IPS-15b (cell line): ENCODE measurements at regions not wholly inside any gene's neighbourhood (a gene's known extent, or its start where the extent isn't known, plus 50 kb on each side); places are given as distances from the start of the nearest gene placed in this dataset.

Experiments
- H3K27me3 ChIP-seq: one replicate; pipeline ENCODE4 v1.6.1; 2013; ENCODE audit warnings: low read length; ENCODE audit not compliant: control insufficient read depth, insufficient read depth
- H3K36me3 ChIP-seq: one replicate; pipeline ENCODE4 v1.6.1; 2013; ENCODE audit warnings: low read length; ENCODE audit not compliant: control insufficient read depth, insufficient read depth
- H3K4me1 ChIP-seq: one replicate; pipeline ENCODE4 v1.6.1; 2013; ENCODE audit warnings: mild to moderate bottlenecking, low read length; ENCODE audit not compliant: control insufficient read depth, insufficient read depth
- H3K4me3 ChIP-seq: one replicate; pipeline ENCODE4 v1.5.1; 2013; ENCODE audit warnings: low read depth, low read length
- H3K9ac ChIP-seq: one replicate; pipeline ENCODE4 v1.6.1; 2013; ENCODE audit warnings: low read depth, mild to moderate bottlenecking, low read length
- H3K9me3 ChIP-seq: one replicate; pipeline ENCODE4 v1.6.1; 2013; ENCODE audit warnings: mild to moderate bottlenecking, low read length; ENCODE audit not compliant: control insufficient read depth, insufficient read depth

GRCh38 chr3:25027650-25028049, 400.4 kb upstream of the RARB start:
- Histone ChIP-seq H3K9me3 (no peaks in the 10 kb centered on the region), H3K4me3 (no peak overlapping the region), H3K4me1 (no peaks in the 10 kb centered on the region), H3K27me3 (no peaks in the 10 kb centered on the region), H3K36me3 (no peaks in the 10 kb centered on the region), H3K9ac (no peak overlapping the region)

- Histone ChIP-seq H3K4me3 (no peak overlapping the region), H3K36me3 (no peaks in the 10 kb centered on the region), H3K27me3 (no peaks in the 10 kb centered on the region), H3K9ac (no peak overlapping the region), H3K4me1 (no peaks in the 10 kb centered on the region), H3K9me3 (no peaks in the 10 kb centered on the region)
Measured at GRCh38 chr3:25029820-25030219, 398.2 kb upstream of the RARB start.

- H3K36me3 ChIP-seq = no peaks in the 10 kb centered on the region
- no peaks in the 10 kb centered on the region for H3K9me3 ChIP-seq
- H3K4me3 ChIP-seq = no peak overlapping the region
- no peaks in the 10 kb centered on the region for H3K27me3 ChIP-seq
- no peaks in the 10 kb centered on the region for H3K4me1 ChIP-seq
- no peak overlapping the region for H3K9ac ChIP-seq
Measured at GRCh38 chr3:25032344-25032743, 395.7 kb upstream of the RARB start.

- Histone ChIP-seq H3K9ac (no peak overlapping the region), H3K4me3 (no peak overlapping the region), H3K9me3 (no peaks in the 10 kb centered on the region), H3K4me1 (no peaks in the 10 kb centered on the region), H3K27me3 (no peaks in the 10 kb centered on the region), H3K36me3 (no peaks in the 10 kb centered on the region)
Measured at GRCh38 chr3:25033407-25034029, 394.5 kb upstream of the RARB start.

DNA sequence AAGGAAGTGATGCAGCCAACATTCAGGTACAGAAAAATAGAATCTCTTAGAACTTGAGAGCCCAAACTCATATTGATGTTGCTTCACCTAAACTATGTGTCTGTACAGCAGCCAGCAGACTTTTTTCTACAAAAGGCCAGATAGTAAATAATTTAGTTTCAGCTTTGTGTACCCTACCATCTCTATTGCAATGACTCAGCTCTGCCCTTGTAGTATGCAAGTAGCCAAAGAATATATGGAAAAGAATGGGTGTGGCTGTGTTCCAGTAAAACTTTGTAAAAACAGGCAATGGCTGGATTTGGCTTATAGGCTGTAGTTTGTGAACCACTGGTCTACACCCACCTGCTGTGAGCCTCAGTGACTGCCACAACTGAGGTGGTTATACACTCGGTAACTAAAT, 392.5 kb upstream of the RARB start:
- no peaks in the 10 kb centered on the region for H3K36me3 ChIP-seq
- H3K27me3 ChIP-seq = no peaks in the 10 kb centered on the region
- H3K9ac ChIP-seq = no peak overlapping the region
- H3K9me3 ChIP-seq = no peaks in the 10 kb centered on the region
- H3K4me3 ChIP-seq = no peak overlapping the region
- H3K4me1 ChIP-seq = no peaks in the 10 kb centered on the region

DNA sequence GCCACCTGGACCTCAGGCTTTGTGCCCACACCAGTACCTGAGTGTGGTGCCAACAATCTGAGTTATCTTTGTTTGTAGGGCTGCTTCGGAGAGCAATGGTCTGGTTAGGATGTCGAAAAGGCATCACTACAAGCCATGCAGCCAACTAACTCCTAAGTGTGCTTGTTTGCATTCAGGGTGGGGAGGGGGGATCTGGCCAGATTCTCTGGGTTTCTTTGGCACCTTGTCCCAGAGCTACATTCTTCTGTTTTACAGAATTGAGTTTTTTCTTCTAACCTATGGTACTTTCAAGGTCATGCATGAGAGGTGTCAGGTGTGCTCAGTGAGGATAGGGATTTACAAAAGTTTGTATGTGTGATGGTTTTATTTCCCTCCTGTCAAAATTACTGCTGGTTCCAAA, 391.4 kb upstream of the RARB start:
- Histone ChIP-seq H3K4me1 (no peaks in the 10 kb centered on the region), H3K9ac (no peak overlapping the region), H3K9me3 (no peaks in the 10 kb centered on the region), H3K4me3 (no peak overlapping the region), H3K36me3 (no peaks in the 10 kb centered on the region), H3K27me3 (no peaks in the 10 kb centered on the region)

- H3K9me3 ChIP-seq = no peaks in the 10 kb centered on the region
- H3K4me1 ChIP-seq = no peaks in the 10 kb centered on the region
- no peaks in the 10 kb centered on the region for H3K27me3 ChIP-seq
- H3K4me3 ChIP-seq = no peak overlapping the region
- H3K36me3 ChIP-seq = no peaks in the 10 kb centered on the region
- no peak overlapping the region for H3K9ac ChIP-seq
Measured at GRCh38 chr3:25037049-25037547, 391.0 kb upstream of the RARB start.

DNA sequence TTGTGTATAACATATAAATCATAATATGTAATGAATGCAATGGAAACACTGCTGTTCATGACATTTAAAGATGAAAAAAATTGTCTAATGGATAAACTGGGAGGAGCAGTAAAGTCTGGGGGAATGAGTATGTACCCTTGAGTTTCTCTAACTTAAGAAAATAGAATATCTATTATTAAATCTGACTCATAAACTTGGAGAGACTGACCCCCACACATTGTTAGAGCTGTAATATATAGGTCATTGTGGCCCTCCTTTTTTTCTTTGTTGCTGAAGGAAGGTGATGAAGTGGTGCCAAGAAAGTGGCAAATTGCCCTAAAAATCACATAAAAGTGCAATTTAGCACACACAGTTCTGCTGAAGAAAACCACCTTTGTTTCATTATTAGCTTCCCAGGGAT, 389.8 kb upstream of the RARB start:
- Histone ChIP-seq H3K9me3 (no peaks in the 10 kb centered on the region), H3K9ac (no peak overlapping the region), H3K27me3 (no peaks in the 10 kb centered on the region), H3K4me1 (no peaks in the 10 kb centered on the region), H3K4me3 (no peak overlapping the region), H3K36me3 (no peaks in the 10 kb centered on the region)

GRCh38 chr3:25038922-25039321, 389.1 kb upstream of the RARB start:
- Histone ChIP-seq H3K9ac (no peak overlapping the region), H3K27me3 (no peaks in the 10 kb centered on the region), H3K36me3 (no peaks in the 10 kb centered on the region), H3K4me1 (no peaks in the 10 kb centered on the region), H3K9me3 (no peaks in the 10 kb centered on the region), H3K4me3 (no peak overlapping the region)

GRCh38 chr3:25040748-25041147, 387.3 kb upstream of the RARB start:
- Histone ChIP-seq H3K4me3 (no peak overlapping the region), H3K36me3 (no peaks in the 10 kb centered on the region), H3K4me1 (peaks cover 3% of the 10 kb centered on the region), H3K9ac (no peak overlapping the region), H3K9me3 (no peaks in the 10 kb centered on the region), H3K27me3 (no peaks in the 10 kb centered on the region)

DNA sequence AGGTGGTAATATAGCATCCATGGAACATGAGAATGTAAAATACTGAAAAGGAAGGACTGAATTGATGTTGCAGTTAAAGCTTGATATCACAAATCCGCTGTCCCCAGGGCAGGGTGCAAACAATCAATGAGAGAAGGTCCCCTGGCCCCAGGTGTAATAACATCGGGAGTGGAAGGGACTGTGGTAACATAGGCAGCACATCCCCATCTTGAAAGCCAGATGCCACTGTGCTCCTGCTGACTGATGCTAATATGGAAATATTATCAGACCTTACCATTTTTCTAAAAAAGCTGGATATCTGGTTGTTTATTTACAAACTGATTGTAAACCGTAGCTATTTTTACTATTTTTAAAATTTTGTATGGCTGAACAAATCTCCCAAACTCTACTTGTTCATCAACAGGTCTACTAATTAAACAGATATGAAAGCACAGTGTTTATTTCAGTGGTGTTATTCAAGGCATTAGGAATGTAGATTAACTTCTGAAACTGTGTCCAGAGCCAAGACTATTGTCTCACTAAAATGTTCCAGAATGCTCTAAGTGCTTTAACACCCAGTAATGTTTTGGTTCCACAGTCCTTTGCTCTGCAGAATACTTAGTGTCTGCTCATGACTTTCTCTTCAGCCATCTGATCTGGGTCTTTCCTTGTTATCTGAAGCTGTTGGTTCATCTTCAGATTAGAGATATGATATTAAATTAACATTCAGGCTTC, 386.0 kb upstream of the RARB start:
- Histone ChIP-seq H3K9ac (no peak overlapping the region), H3K4me1 (peaks cover 3% of the 10 kb centered on the region), H3K27me3 (no peaks in the 10 kb centered on the region), H3K4me3 (no peak overlapping the region), H3K9me3 (no peaks in the 10 kb centered on the region), H3K36me3 (no peaks in the 10 kb centered on the region)

DNA sequence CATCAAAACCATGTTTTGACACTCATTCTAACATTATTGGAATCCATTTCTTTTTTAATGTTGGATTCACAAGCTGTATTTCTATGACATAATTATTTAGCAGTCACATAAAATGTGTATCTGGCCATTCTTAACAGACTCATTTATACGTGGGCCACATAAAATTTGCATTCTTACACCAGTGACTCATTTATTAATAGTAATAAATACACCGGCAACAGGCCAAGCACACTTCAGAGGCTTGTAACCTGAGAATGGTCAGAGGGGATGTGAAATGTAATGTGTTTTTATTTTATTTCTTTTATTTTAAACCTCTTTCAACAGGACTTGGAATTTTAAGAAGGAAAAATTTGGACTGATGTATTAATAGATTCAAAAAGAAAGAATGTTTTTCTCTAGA, 384.9 kb upstream of the RARB start:
- Histone ChIP-seq H3K9ac (no peak overlapping the region), H3K27me3 (no peaks in the 10 kb centered on the region), H3K4me1 (peaks cover 3% of the 10 kb centered on the region), H3K36me3 (no peaks in the 10 kb centered on the region), H3K9me3 (no peaks in the 10 kb centered on the region), H3K4me3 (no peak overlapping the region)
